ENCODE measurements at regions not wholly inside any gene's neighbourhood (a gene's known extent, or its start where the extent isn't known, plus 50 kb on each side); places are given as distances from the start of the nearest gene placed in this dataset.

GRCh38 chr7:40799-41750 lies 151.3 kb upstream of the FAM20C start:
- Histone ChIP-seq H3K27ac (no peak overlapping the region), H3K4me1 (no peaks in the 10 kb centered on the region), H3K36me3 (no peaks in the 10 kb centered on the region), H3K9me3 (no peaks in the 10 kb centered on the region), H3K27me3 (peaks cover 0 to 21% (median 0%) of the 10 kb centered on the region in 3 donors), H3K4me3 (no peak overlapping the region)
- TF ChIP-seq EP300 (IDR thresholded peaks at IDR 0.05) (no peak), POLR2AphosphoS5 (IDR thresholded peaks at IDR 0.05) (no peak), POLR2A (IDR thresholded peaks at IDR 0.05) (no peak), CTCF (IDR thresholded peaks at IDR 0.05) (no peak)
- 73 to 80% (median 78%) methylated on average over 16 of the region's 16 CpGs for WGBS, 5 donors
- DNase-seq: peak in 1 of 2 donors; percentile 21
- intact Hi-C loops (cut with DNase I; ENCODE audit: low total_unique reads): no loop called here

GRCh38 chr7:41917-42565 lies 150.3 kb upstream of the FAM20C start:
- Histone ChIP-seq H3K4me3 (no peak overlapping the region), H3K27ac (no peak overlapping the region), H3K9me3 (no peaks in the 10 kb centered on the region), H3K4me1 (no peaks in the 10 kb centered on the region), H3K36me3 (no peaks in the 10 kb centered on the region), H3K27me3 (peaks cover 0 to 21% (median 0%) of the 10 kb centered on the region in 3 donors)
- TF ChIP-seq EP300 (IDR thresholded peaks at IDR 0.05): no peak
- TF ChIP-seq POLR2AphosphoS5 (IDR thresholded peaks at IDR 0.05): no peak
- TF ChIP-seq CTCF (IDR thresholded peaks at IDR 0.05): no peak
- no peak for TF ChIP-seq POLR2A (IDR thresholded peaks at IDR 0.05)
- DNase-seq: no peak
- 74 to 82% (median 77%) methylated on average over 10 of the region's 10 CpGs for WGBS, 5 donors
- intact Hi-C loops (cut with DNase I; ENCODE audit: low total_unique reads): no loop called here

- TF ChIP-seq EP300 (IDR thresholded peaks at IDR 0.05) (no peak), CTCF (IDR thresholded peaks at IDR 0.05) (no peak), POLR2AphosphoS5 (IDR thresholded peaks at IDR 0.05) (no peak), POLR2A (IDR thresholded peaks at IDR 0.05) (no peak)
- intact Hi-C loops (cut with DNase I; ENCODE audit: low total_unique reads): no loop called here
- no peak overlapping the region for H3K27ac ChIP-seq
- 88 to 90% (median 90%) methylated on average over 14 of the region's 14 CpGs for WGBS, 5 donors
- H3K4me3 ChIP-seq: no peak overlapping the region
- DNase-seq: no peak
- no peaks in the 10 kb centered on the region for H3K36me3 ChIP-seq
- no peaks in the 10 kb centered on the region for H3K4me1 ChIP-seq
- peaks cover 0 to 21% (median 0%) of the 10 kb centered on the region in 3 donors for H3K27me3 ChIP-seq
- no peaks in the 10 kb centered on the region for H3K9me3 ChIP-seq
Observed at GRCh38 chr7:43791-44540, 148.4 kb upstream of the FAM20C start.

GRCh38 chr7:44541-44896 lies 147.9 kb upstream of the FAM20C start:
- WGBS, 5 donors: 83 to 88% (median 86%) methylated on average over 12 of the region's 12 CpGs
- no peak for DNase-seq
- no peaks in the 10 kb centered on the region for H3K9me3 ChIP-seq
- no peak overlapping the region for H3K4me3 ChIP-seq
- no peak for TF ChIP-seq EP300 (IDR thresholded peaks at IDR 0.05)
- no peak for TF ChIP-seq POLR2AphosphoS5 (IDR thresholded peaks at IDR 0.05)
- TF ChIP-seq POLR2A (IDR thresholded peaks at IDR 0.05): no peak
- no peak for TF ChIP-seq CTCF (IDR thresholded peaks at IDR 0.05)
- peaks cover 0 to 21% (median 0%) of the 10 kb centered on the region in 3 donors for H3K27me3 ChIP-seq
- intact Hi-C loops (cut with DNase I; ENCODE audit: low total_unique reads): no loop called here
- no peak overlapping the region for H3K27ac ChIP-seq
- no peaks in the 10 kb centered on the region for H3K36me3 ChIP-seq
- H3K4me1 ChIP-seq: no peaks in the 10 kb centered on the region
